Fibroblast of mammary gland (primary cell): ENCODE measurements at regions not wholly inside any gene's neighbourhood (a gene's known extent, or its start where the extent isn't known, plus 50 kb on each side); places are given as distances from the start of the nearest gene placed in this dataset.

Experiments
- DNase-seq: peaks from one replicate; pipeline ENCODE4 v3.0.0-alpha.2; 2010; ENCODE audit warnings: low read depth
- H3K4me3 ChIP-seq: 2 replicates; pipeline ENCODE4 v1.5.1; 2011; ENCODE audit warnings: low read depth, mild to moderate bottlenecking, low read length, moderate library complexity; ENCODE audit not compliant: control insufficient read depth
- CTCF ChIP-seq: conservative IDR thresholded peaks from 2 replicates; pipeline ENCODE4 v1.5.1; 2011; ENCODE audit warnings: low read depth, low read length, inconsistent platforms; ENCODE audit not compliant: control insufficient read depth, insufficient read depth

GRCh38 chr14:28494196-28494595, 272.4 kb upstream of the FOXG1 start:
- H3K4me3 ChIP-seq: no peak overlapping the region
- TF ChIP-seq CTCF: no peak
- peak; percentile 57 for DNase-seq

GRCh38 chr14:28496364-28496763, 270.2 kb upstream of the FOXG1 start:
- no peak overlapping the region for H3K4me3 ChIP-seq
- no peak for DNase-seq
- no peak for TF ChIP-seq CTCF

GRCh38 chr14:28502517-28502916, 264.1 kb upstream of the FOXG1 start:
- no peak overlapping the region for H3K4me3 ChIP-seq
- no peak for DNase-seq
- TF ChIP-seq CTCF: no peak

- no peak overlapping the region for H3K4me3 ChIP-seq
- no peak for TF ChIP-seq CTCF
- peak; percentile 86 for DNase-seq
Observed at GRCh38 chr14:28515571-28515970, 251.0 kb upstream of the FOXG1 start.

GRCh38 chr14:28536889-28537288, 229.7 kb upstream of the FOXG1 start:
- no peak for DNase-seq
- no peak for TF ChIP-seq CTCF
- H3K4me3 ChIP-seq: no peak overlapping the region

- no peak for TF ChIP-seq CTCF
- H3K4me3 ChIP-seq: no peak overlapping the region
- DNase-seq: peak; percentile 83
Observed at GRCh38 chr14:28542040-28542439, 224.5 kb upstream of the FOXG1 start.

GRCh38 chr14:28565345-28565744, 201.2 kb upstream of the FOXG1 start:
- no peak overlapping the region for H3K4me3 ChIP-seq
- no peak for DNase-seq
- TF ChIP-seq CTCF: no peak
